ENCODE measurements at regions not wholly inside any gene's neighbourhood (a gene's known extent, or its start where the extent isn't known, plus 50 kb on each side); places are given as distances from the start of the nearest gene placed in this dataset.

- TF ChIP-seq CTCF (conservative IDR thresholded peaks at IDR 0.05 in 1 of 2, IDR thresholded peaks at IDR 0.05 in 1 of 2; ENCODE audit: low read depth in 1 of 2, low read length in 2 of 2) (no peak), EZH2 (IDR thresholded peaks at IDR 0.05; ENCODE audit: low read length, missing control alignments) (no peak)
These were observed 161.1 kb upstream of the EPHA7 start for GRCh38 chr6:93580446-93580845.
